CD4-positive, CD25-positive, alpha-beta regulatory T cell (primary cell): ENCODE measurements at regions not wholly inside any gene's neighbourhood (a gene's known extent, or its start where the extent isn't known, plus 50 kb on each side); places are given as distances from the start of the nearest gene placed in this dataset.

Experiments
- ATAC-seq, 2 donors: fragments of 150-1000 bp; cut with Tn5 transposase; one replicate each; pipeline ENCODE4 v1.10.0; 2021; ENCODE audit warnings: low read depth in 2 of 2, moderate number of reproducible peaks in 2 of 2, moderate library complexity in 1 of 2
- DNase-seq, 3 donors: peaks; one replicate each; pipeline versions ENCODE4 v3.0.0 to v3.0.0-alpha.2; 2012 to 2022; ENCODE audit warnings: mixed read lengths in 1 of 3
- H3K27ac ChIP-seq: one replicate; pipeline ENCODE4 v1.7.0; 2013; ENCODE audit warnings: mild to moderate bottlenecking, low read length; ENCODE audit not compliant: insufficient read depth, poor library complexity, severe bottlenecking
- H3K27me3 ChIP-seq: one replicate; pipeline ENCODE4 v1.7.0; 2013; ENCODE audit warnings: low read length; ENCODE audit not compliant: control insufficient read depth, insufficient read depth
- H3K36me3 ChIP-seq: one replicate; pipeline ENCODE4 v1.7.0; 2013; ENCODE audit warnings: mild to moderate bottlenecking, low read length, moderate library complexity; ENCODE audit not compliant: control insufficient read depth, insufficient read depth
- H3K4me1 ChIP-seq: 2 replicates; pipeline ENCODE4 v1.7.0; 2013; ENCODE audit warnings: mild to moderate bottlenecking, low read length; ENCODE audit not compliant: insufficient read depth, control insufficient read depth, poor library complexity, severe bottlenecking
- H3K4me3 ChIP-seq: one replicate; pipeline ENCODE4 v1.7.0; 2013; ENCODE audit warnings: low read depth, mild to moderate bottlenecking, low read length, moderate library complexity
- H3K9me3 ChIP-seq, 2 experiments: 1 replicate in 1 of 2; 2 replicates in 1 of 2; pipeline ENCODE4 v1.7.0; 2013; ENCODE audit warnings: low read length in 2 of 2, mild to moderate bottlenecking in 1 of 2, moderate library complexity in 1 of 2; ENCODE audit not compliant: control insufficient read depth in 2 of 2
- H3K27ac Mint-ChIP-seq, 3 donors: one replicate each; pipeline ENCODE4 v1.8.0; 2020 to 2022; ENCODE audit warnings: mild to moderate bottlenecking in 3 of 3, mixed read lengths in 3 of 3, moderate library complexity in 2 of 3
- H3K27me3 Mint-ChIP-seq: one replicate; pipeline ENCODE4 v1.8.0; 2022; ENCODE audit warnings: mild to moderate bottlenecking, mixed read lengths
- H3K36me3 Mint-ChIP-seq: one replicate; pipeline ENCODE4 v1.8.0; 2020; ENCODE audit warnings: mixed read lengths
- H3K4me1 Mint-ChIP-seq, 4 donors: one replicate each; pipeline ENCODE4 v1.8.0; 2020 to 2022; ENCODE audit warnings: mixed read lengths in 4 of 4, mild to moderate bottlenecking in 1 of 4
- H3K4me3 Mint-ChIP-seq, 4 donors: one replicate each; pipeline ENCODE4 v1.8.0; 2020 to 2022; ENCODE audit warnings: mild to moderate bottlenecking in 4 of 4, mixed read lengths in 4 of 4, moderate library complexity in 3 of 4
- H3K9me3 Mint-ChIP-seq, 7 donors: one replicate each; pipeline ENCODE4 v1.8.0; 2020 to 2022; ENCODE audit warnings: mixed read lengths in 7 of 7, mild to moderate bottlenecking in 3 of 7, moderate library complexity in 2 of 7

DNA sequence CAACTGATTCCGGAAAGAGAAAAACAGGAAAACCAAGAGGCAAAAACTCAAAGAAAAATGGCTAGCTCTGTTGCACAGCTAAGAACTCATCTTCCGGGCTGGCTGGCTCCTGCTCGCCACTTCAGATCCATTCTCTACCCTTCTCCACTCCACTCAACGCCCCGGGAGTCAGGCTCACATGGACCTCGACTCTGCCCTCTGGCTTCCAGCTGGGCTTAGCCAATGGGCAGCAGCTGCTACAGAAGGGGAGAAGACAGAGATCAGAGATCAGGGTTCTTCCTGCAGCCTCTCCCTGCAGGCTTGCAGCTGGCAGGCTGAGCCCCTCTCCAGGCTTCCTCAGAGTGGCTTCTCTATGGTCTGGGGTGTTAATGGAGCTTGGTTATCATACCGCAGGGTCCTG lies 187.5 kb downstream of the MED10 start:
- H3K27ac ChIP-seq: no peak overlapping the region

DNA sequence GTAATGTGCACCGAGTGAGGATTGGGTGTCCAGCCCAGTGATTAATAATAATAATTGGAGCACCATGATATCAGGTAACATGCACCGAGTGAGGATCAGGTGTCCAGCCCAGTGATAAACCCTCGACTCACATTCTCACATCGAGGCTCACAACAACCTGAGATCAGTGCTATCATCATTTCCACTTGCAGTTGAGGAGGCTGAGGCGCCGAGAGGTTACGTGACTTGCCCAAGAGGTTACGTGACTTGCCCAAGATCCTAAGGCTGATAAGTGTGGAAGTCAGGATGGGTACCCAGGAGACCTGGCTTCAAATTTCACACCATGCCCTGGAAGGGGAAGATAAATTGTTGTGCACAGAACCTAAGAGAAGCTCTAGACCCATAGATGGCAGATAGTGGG lies 189.4 kb downstream of the MED10 start:
- H3K4me3 Mint-ChIP-seq: no peak overlapping the region
- no peak overlapping the region for H3K27ac Mint-ChIP-seq
- DNase-seq: no peak
- Histone ChIP-seq H3K27me3 (no peaks in the 10 kb centered on the region), H3K9me3 (no peaks in the 10 kb centered on the region), H3K36me3 (no peaks in the 10 kb centered on the region), H3K27ac (no peak overlapping the region), H3K4me3 (no peak overlapping the region), H3K4me1 (no peaks in the 10 kb centered on the region)
- H3K9me3 Mint-ChIP-seq: peaks cover 0 to 2% (median 0%) of the 10 kb centered on the region in 7 donors
- H3K36me3 Mint-ChIP-seq: no peaks in the 10 kb centered on the region
- no peaks in the 10 kb centered on the region for H3K27me3 Mint-ChIP-seq
- H3K4me1 Mint-ChIP-seq: no peaks in the 10 kb centered on the region
- no peak for ATAC-seq

More for the DNA sequence above, 187.5 kb downstream of the MED10 start:
- no peaks in the 10 kb centered on the region for H3K36me3 ChIP-seq
- H3K9me3 Mint-ChIP-seq: peaks cover 0 to 1% (median 0%) of the 10 kb centered on the region in 7 donors
- no peaks in the 10 kb centered on the region for H3K4me1 Mint-ChIP-seq
- H3K4me3 ChIP-seq: no peak overlapping the region
- no peak overlapping the region for H3K27ac Mint-ChIP-seq
- no peak overlapping the region for H3K4me3 Mint-ChIP-seq
- H3K27me3 Mint-ChIP-seq: no peaks in the 10 kb centered on the region
- ATAC-seq (no peak), DNase-seq (no peak)
- H3K27me3 ChIP-seq: no peaks in the 10 kb centered on the region
- no peaks in the 10 kb centered on the region for H3K4me1 ChIP-seq
- H3K36me3 Mint-ChIP-seq: no peaks in the 10 kb centered on the region
- H3K9me3 ChIP-seq: no peaks in the 10 kb centered on the region

- Mint-ChIP-seq H3K27me3 (no peaks in the 10 kb centered on the region), H3K27ac (no peak overlapping the region), H3K9me3 (peaks cover 0 to 2% (median 0%) of the 10 kb centered on the region in 7 donors), H3K4me3 (no peak overlapping the region), H3K4me1 (no peaks in the 10 kb centered on the region), H3K36me3 (no peaks in the 10 kb centered on the region)
- no peak overlapping the region for H3K27ac ChIP-seq
- H3K4me3 ChIP-seq: no peak overlapping the region
- no peaks in the 10 kb centered on the region for H3K27me3 ChIP-seq
- H3K4me1 ChIP-seq: no peaks in the 10 kb centered on the region
- H3K36me3 ChIP-seq: no peaks in the 10 kb centered on the region
- DNase-seq (no peak), ATAC-seq (no peak)
- no peaks in the 10 kb centered on the region for H3K9me3 ChIP-seq
Measured at GRCh38 chr5:6188344-6188743, 190.0 kb downstream of the MED10 start.

DNA sequence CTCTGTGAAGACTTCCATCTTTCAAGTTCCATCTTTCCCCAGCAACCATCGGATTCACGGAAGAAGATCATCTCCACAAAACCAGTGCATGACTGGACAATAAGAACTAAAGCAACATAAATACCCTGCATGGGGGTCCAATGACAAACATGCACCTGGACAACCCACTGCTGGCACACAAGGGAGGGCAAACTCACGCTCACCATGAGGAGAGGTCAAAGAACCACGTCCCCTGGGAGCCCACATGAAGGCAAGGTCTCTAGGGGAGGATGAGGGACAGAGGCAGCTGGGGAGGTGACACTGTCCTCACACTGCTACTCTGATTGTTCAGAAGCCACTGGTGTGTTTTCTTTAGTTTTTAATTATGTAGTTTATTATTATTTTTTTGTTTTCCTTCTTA lies 190.8 kb downstream of the MED10 start:
- Histone ChIP-seq H3K9me3 (no peaks in the 10 kb centered on the region), H3K4me3 (no peak overlapping the region), H3K36me3 (no peaks in the 10 kb centered on the region), H3K27me3 (no peaks in the 10 kb centered on the region), H3K27ac (no peak overlapping the region), H3K4me1 (no peaks in the 10 kb centered on the region)
- no peak overlapping the region for H3K27ac Mint-ChIP-seq
- H3K4me1 Mint-ChIP-seq: no peaks in the 10 kb centered on the region
- peaks cover 0 to 2% (median 0%) of the 10 kb centered on the region in 7 donors for H3K9me3 Mint-ChIP-seq
- ATAC-seq (no peak), DNase-seq (no peak)
- no peaks in the 10 kb centered on the region for H3K36me3 Mint-ChIP-seq
- no peaks in the 10 kb centered on the region for H3K27me3 Mint-ChIP-seq
- H3K4me3 Mint-ChIP-seq: no peak overlapping the region

GRCh38 chr5:6185574-6185973 lies 192.8 kb downstream of the MED10 start:
- no peak for DNase-seq
- Histone ChIP-seq H3K27me3 (no peaks in the 10 kb centered on the region), H3K4me1 (no peaks in the 10 kb centered on the region), H3K4me3 (no peak overlapping the region), H3K27ac (no peak overlapping the region), H3K9me3 (no peaks in the 10 kb centered on the region), H3K36me3 (no peaks in the 10 kb centered on the region)
- peak overlapping the region in 1 of 3 donors; percentile 72 for H3K27ac Mint-ChIP-seq
- no peaks in the 10 kb centered on the region for H3K36me3 Mint-ChIP-seq
- H3K4me1 Mint-ChIP-seq: no peaks in the 10 kb centered on the region
- ATAC-seq: no peak
- H3K4me3 Mint-ChIP-seq: no peak overlapping the region
- no peaks in the 10 kb centered on the region for H3K27me3 Mint-ChIP-seq
- H3K9me3 Mint-ChIP-seq: peaks cover 0 to 2% (median 0%) of the 10 kb centered on the region in 7 donors

- ATAC-seq: no peak
- H3K4me3 Mint-ChIP-seq: no peak overlapping the region
Measured at GRCh38 chr5:6184481-6184880, 193.9 kb downstream of the MED10 start.

DNA sequence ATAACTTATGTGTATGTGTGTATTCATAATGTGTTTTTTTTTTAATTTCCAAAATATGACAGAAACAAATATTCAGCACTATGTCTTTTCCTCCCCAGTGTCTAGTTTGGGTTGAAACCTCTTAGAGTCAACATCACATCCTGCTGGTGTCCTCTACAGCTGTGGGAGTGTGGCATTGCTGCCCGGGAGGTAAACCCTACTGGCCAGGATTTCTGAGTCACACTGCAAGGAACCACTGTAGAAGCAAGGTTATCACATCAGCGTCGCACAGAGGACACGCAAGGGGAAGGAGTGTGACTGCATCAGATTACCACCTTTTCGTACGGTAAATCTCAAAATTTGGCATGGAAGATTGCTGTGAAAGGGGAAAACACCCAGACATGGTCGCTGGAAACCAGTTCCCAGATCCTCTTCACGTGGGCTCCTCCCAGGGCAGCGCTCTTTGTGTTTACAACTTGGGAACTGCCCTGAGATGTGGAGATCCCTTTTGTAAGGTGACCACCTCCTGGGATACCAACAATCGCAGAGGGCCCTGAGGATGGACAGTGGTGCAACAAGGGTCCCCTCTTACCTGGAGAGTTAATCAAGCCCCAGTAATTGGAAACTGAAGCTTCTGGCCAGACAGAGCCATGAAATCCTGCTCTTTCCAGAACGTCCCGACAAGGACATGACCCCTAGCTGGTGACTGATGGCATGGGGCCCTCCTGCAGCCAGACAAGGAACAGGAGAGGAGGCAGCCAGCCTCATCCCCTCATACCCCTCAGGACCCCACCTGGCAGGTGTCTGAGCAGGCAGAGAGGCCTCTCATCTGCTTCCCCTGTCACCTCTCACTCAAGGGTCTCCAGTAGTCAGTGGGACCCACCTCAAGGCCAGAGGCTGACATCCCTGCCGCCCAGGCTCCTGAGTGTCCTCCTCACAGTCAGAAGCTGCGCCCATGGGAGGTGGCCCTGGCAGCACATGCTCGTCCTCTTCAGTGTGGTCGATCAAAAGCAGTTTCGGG lies 194.7 kb downstream of the MED10 start:
- H3K4me1 ChIP-seq: no peaks in the 10 kb centered on the region
- no peak overlapping the region for H3K4me3 Mint-ChIP-seq
- H3K27ac Mint-ChIP-seq: no peak overlapping the region
- no peak overlapping the region for H3K27ac ChIP-seq
- H3K27me3 Mint-ChIP-seq: no peaks in the 10 kb centered on the region
- DNase-seq (no peak), ATAC-seq (no peak)
- no peaks in the 10 kb centered on the region for H3K36me3 Mint-ChIP-seq
- H3K9me3 ChIP-seq: no peaks in the 10 kb centered on the region
- no peaks in the 10 kb centered on the region for H3K36me3 ChIP-seq
- no peaks in the 10 kb centered on the region for H3K4me1 Mint-ChIP-seq
- H3K27me3 ChIP-seq: no peaks in the 10 kb centered on the region
- no peak overlapping the region for H3K4me3 ChIP-seq
- H3K9me3 Mint-ChIP-seq: peaks cover 0 to 2% (median 0%) of the 10 kb centered on the region in 7 donors

More at GRCh38 chr5:6184481-6184880, 193.9 kb downstream of the MED10 start:
- H3K4me1 Mint-ChIP-seq: no peaks in the 10 kb centered on the region
- Histone ChIP-seq H3K4me3 (no peak overlapping the region), H3K4me1 (no peaks in the 10 kb centered on the region), H3K27me3 (no peaks in the 10 kb centered on the region), H3K9me3 (no peaks in the 10 kb centered on the region), H3K27ac (no peak overlapping the region), H3K36me3 (no peaks in the 10 kb centered on the region)
- no peak overlapping the region for H3K27ac Mint-ChIP-seq
- DNase-seq: no peak
- no peaks in the 10 kb centered on the region for H3K36me3 Mint-ChIP-seq
- H3K9me3 Mint-ChIP-seq: peaks cover 0 to 2% (median 0%) of the 10 kb centered on the region in 7 donors
- no peaks in the 10 kb centered on the region for H3K27me3 Mint-ChIP-seq
